ENCODE measurements at regions not wholly inside any gene's neighbourhood (a gene's known extent, or its start where the extent isn't known, plus 50 kb on each side); places are given as distances from the start of the nearest gene placed in this dataset.

DNA sequence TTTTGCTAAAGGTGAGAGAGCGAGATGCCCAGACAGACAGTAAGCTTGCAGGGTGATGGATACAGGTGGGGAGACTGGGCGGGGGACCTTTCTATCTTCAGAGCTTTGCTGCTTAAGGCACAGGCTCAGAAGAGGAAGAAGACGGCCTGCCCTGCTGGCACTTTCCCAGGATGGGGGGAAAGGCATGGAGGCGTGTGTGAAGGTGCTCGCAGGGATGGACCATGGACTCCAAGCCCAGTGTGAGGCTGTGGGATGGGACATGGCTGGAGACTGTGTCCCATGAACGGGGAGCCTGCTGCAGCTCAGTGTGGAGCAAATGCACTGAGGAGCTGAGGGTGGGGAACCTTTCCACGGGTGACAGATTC is 243.2 kb upstream of the IRX4 start:
- TF ChIP-seq, protein P1, sequence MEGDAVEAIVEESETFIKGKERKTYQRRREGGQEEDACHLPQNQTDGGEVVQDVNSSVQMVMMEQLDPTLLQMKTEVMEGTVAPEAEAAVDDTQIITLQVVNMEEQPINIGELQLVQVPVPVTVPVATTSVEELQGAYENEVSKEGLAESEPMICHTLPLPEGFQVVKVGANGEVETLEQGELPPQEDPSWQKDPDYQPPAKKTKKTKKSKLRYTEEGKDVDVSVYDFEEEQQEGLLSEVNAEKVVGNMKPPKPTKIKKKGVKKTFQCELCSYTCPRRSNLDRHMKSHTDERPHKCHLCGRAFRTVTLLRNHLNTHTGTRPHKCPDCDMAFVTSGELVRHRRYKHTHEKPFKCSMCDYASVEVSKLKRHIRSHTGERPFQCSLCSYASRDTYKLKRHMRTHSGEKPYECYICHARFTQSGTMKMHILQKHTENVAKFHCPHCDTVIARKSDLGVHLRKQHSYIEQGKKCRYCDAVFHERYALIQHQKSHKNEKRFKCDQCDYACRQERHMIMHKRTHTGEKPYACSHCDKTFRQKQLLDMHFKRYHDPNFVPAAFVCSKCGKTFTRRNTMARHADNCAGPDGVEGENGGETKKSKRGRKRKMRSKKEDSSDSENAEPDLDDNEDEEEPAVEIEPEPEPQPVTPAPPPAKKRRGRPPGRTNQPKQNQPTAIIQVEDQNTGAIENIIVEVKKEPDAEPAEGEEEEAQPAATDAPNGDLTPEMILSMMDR (IDR thresholded peaks at IDR 0.05) = no peak
- Histone ChIP-seq H3K4me3 (no peak overlapping the region), H3K36me3 (no peaks in the 10 kb centered on the region), H3K9me3 (no peaks in the 10 kb centered on the region), H3K27ac (no peak overlapping the region), H3K4me1 (no peaks in the 10 kb centered on the region), H3K27me3 (no peaks in the 10 kb centered on the region)
- no peak for DNase-seq
- intact Hi-C loops (cut with DNase I; ENCODE audit: low total_unique reads) = no loop called here

GRCh38 chr5:2125171-2125900 is 242.6 kb upstream of the IRX4 start:
- H3K4me1 ChIP-seq = no peaks in the 10 kb centered on the region
- intact Hi-C loops (cut with DNase I; ENCODE audit: low total_unique reads) = no loop called here
- H3K27ac ChIP-seq = no peak overlapping the region
- H3K4me3 ChIP-seq = no peak overlapping the region
- TF ChIP-seq, protein P1 (IDR thresholded peaks at IDR 0.05) = no peak
- H3K27me3 ChIP-seq = no peaks in the 10 kb centered on the region
- DNase-seq = no peak
- H3K36me3 ChIP-seq = no peaks in the 10 kb centered on the region
- no peaks in the 10 kb centered on the region for H3K9me3 ChIP-seq

DNA sequence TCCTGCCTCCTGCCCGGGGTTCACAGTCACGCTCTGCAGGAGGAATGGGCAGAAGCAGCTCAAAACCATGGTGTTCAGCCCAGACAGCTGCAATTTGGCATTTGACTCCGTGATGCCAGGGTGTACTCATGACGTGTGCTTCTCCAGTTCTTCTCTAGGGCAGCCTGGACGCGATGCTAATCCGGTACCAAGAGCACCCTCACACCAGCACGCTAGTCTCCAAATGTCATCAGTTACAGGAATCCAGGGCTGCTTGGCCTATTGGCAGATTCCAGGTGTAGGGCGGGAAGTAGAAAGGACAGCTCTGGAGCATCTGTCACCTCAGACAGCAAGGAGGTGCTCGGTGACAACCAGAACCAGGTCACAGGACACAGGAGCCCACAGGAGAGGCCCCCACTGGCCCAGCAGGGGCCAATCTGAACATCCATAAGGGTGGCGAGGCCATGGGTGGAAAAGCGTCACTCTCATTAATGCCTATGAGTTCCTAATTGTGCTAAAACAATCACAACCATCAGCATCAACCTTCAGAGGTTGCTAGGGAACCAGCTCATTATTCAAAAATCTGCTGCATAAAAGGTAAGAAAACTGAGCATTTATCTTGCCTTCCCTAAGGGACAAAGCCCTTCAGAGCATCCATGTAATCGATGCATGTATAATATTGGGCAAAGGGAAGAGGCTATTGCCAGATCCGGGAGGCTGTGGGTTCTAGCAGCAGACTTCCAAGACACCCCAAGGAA is 241.9 kb upstream of the IRX4 start:
- Histone ChIP-seq H3K27me3 (no peaks in the 10 kb centered on the region), H3K9me3 (no peaks in the 10 kb centered on the region), H3K36me3 (no peaks in the 10 kb centered on the region), H3K27ac (no peak overlapping the region), H3K4me3 (no peak overlapping the region), H3K4me1 (no peaks in the 10 kb centered on the region)
- TF ChIP-seq, protein P1 (IDR thresholded peaks at IDR 0.05) = no peak
- intact Hi-C loops (cut with DNase I; ENCODE audit: low total_unique reads) = no loop called here
- DNase-seq = no peak

GRCh38 chr5:2123874-2124273 is 241.1 kb upstream of the IRX4 start:
- Histone ChIP-seq H3K4me1 (no peaks in the 10 kb centered on the region), H3K36me3 (no peaks in the 10 kb centered on the region), H3K27me3 (no peaks in the 10 kb centered on the region), H3K27ac (no peak overlapping the region), H3K9me3 (no peaks in the 10 kb centered on the region), H3K4me3 (no peak overlapping the region)
- TF ChIP-seq, protein P1 (IDR thresholded peaks at IDR 0.05) = no peak
- DNase-seq = no peak
- intact Hi-C loops (cut with DNase I; ENCODE audit: low total_unique reads) = no loop called here

GRCh38 chr5:2120361-2120760 is 237.6 kb upstream of the IRX4 start:
- no peaks in the 10 kb centered on the region for H3K36me3 ChIP-seq
- H3K27ac ChIP-seq = no peak overlapping the region
- H3K4me1 ChIP-seq = no peaks in the 10 kb centered on the region
- intact Hi-C loops (cut with DNase I; ENCODE audit: low total_unique reads) = no loop called here
- no peaks in the 10 kb centered on the region for H3K27me3 ChIP-seq
- H3K4me3 ChIP-seq = no peak overlapping the region
- TF ChIP-seq, protein P1 (IDR thresholded peaks at IDR 0.05) = no peak
- H3K9me3 ChIP-seq = no peaks in the 10 kb centered on the region
- no peak for DNase-seq

All from tibial artery (tissue), 4 donors.